Mammary epithelial cell (primary cell): ENCODE measurements at regions not wholly inside any gene's neighbourhood (a gene's known extent, or its start where the extent isn't known, plus 50 kb on each side); places are given as distances from the start of the nearest gene placed in this dataset.

ENCODE experiments used
- CTCF ChIP-seq, 2 donors: IDR thresholded peaks in 1 of 2; conservative IDR thresholded peaks in 1 of 2; 2 replicates each; pipeline ENCODE4 v1.5.1; 2011 to 2012; ENCODE audit warnings: inconsistent platforms in 2 of 2, low read length in 2 of 2, mild to moderate bottlenecking in 2 of 2, control low read depth in 1 of 2, low read depth in 1 of 2; ENCODE audit not compliant: insufficient read depth in 1 of 2; ENCODE audit errors: extremely low read depth in 1 of 2
- EZH2 ChIP-seq: IDR thresholded peaks from 2 replicates; pipeline ENCODE4 v1.6.1; 2012; ENCODE audit warnings: low read length, inconsistent platforms, borderline replicate concordance

DNA sequence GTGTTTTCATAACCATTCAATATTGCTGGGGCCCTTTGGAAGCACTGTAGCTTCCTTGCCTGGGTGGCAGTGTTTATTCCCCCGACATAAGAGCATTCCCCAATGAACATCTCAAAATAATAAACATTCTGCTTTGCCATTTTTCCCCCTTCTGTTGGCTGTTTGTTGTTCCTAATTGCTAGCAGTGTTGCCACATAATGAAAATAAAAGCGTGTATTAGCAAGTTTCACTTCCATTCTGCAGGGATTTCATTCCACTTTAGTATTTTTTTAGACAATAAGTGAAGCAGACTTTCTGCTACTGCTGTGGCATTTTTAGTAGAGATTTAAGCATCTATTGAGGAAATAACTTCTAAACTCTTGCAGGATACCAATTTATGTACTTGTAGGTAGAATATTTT is 154.7 kb upstream of the GALNT13 start:
- TF ChIP-seq CTCF (conservative IDR thresholded peaks at IDR 0.05 in 1 of 2, IDR thresholded peaks at IDR 0.05 in 1 of 2; ENCODE audit: extremely low read depth in 1 of 2, insufficient read depth in 1 of 2, low read depth in 1 of 2, low read length in 2 of 2): no peak
- no peak for TF ChIP-seq EZH2
